ENCODE measurements at regions not wholly inside any gene's neighbourhood (a gene's known extent, or its start where the extent isn't known, plus 50 kb on each side); places are given as distances from the start of the nearest gene placed in this dataset.

- no peak overlapping the region for H3K4me3 ChIP-seq
- WGBS, 4 donors = 58 to 64% (median 60%) methylated on average over 8 of the region's 8 CpGs
- H3K9me3 ChIP-seq = peaks cover 0 to 10% (median 0%) of the 10 kb centered on the region in 12 donors
- peaks cover 0 to 21% (median 0%) of the 10 kb centered on the region in 9 donors for H3K27me3 ChIP-seq
- no peaks in the 10 kb centered on the region for H3K36me3 ChIP-seq
- H3K4me1 ChIP-seq = no peaks in the 10 kb centered on the region
- H3K27ac ChIP-seq = no peak overlapping the region
- no peak for TF ChIP-seq CTCF (IDR thresholded peaks at IDR 0.05)
- TF ChIP-seq POLR2A (IDR thresholded peaks at IDR 0.05) = no peak
- DNase-seq = no peak
- intact Hi-C loops (cut with DNase I) = no loop called here
- ATAC-seq = no peak
Measured at GRCh38 chr12:130110914-130111313, 51.4 kb upstream of the FZD10 start.

- intact Hi-C loops (cut with DNase I) = no loop called here
Measured at GRCh38 chr12:130111965-130112496, 50.2 kb upstream of the FZD10 start.

More at GRCh38 chr12:130111965-130112496, 50.2 kb upstream of the FZD10 start:
- no peak for TF ChIP-seq CTCF (IDR thresholded peaks at IDR 0.05)
- TF ChIP-seq POLR2A (IDR thresholded peaks at IDR 0.05) = no peak
- Histone ChIP-seq H3K27me3 (peaks cover 0 to 20% (median 0%) of the 10 kb centered on the region in 9 donors), H3K27ac (no peak overlapping the region), H3K9me3 (peaks cover 0 to 10% (median 0%) of the 10 kb centered on the region in 12 donors), H3K4me3 (no peak overlapping the region), H3K36me3 (no peaks in the 10 kb centered on the region), H3K4me1 (no peaks in the 10 kb centered on the region)
- 74 to 84% (median 77%) methylated on average over 5 to 6 of the region's 6 CpGs for WGBS, 4 donors
- ATAC-seq = no peak
- DNase-seq = no peak
